Ishikawa (cell line): ENCODE measurements at regions not wholly inside any gene's neighbourhood (a gene's known extent, or its start where the extent isn't known, plus 50 kb on each side); places are given as distances from the start of the nearest gene placed in this dataset.

Source experiments
- CREB1 ChIP-seq: IDR thresholded peaks from 2 replicates; pipeline ENCODE4 v1.6.1; 2012; ENCODE audit warnings: low read depth
- TAF1 ChIP-seq: IDR thresholded peaks from 2 replicates; pipeline ENCODE4 v1.6.1; 2012; ENCODE audit warnings: low read depth, mild to moderate bottlenecking
- ZBTB7A ChIP-seq: IDR thresholded peaks from 2 replicates; pipeline ENCODE4 v1.6.1; 2012; ENCODE audit warnings: low read depth
- TF ChIP-seq, protein P1 (sequence below): IDR thresholded peaks from 2 replicates; pipeline ENCODE4 v1.6.1; 2012

DNA sequence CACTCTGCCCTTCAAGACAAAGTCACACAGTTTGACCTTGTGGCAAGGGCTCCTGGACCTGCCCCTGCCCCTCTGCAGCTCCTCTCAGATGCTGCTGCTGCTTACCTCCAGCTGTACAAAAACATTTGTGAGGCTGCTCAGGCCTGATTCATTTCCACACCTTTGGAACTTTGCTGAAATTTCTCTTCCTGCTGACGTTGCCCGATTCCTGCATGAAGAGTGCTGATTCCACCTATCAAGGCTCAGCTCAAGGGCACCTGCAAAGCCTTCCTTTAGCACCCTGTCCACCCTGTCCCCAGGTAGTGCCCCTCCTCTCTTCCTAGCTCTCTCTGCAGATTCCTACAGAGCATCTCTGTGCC lies 738.3 kb upstream of the HS6ST1 start:
- no peak for TF ChIP-seq TAF1
- TF ChIP-seq, protein P1, sequence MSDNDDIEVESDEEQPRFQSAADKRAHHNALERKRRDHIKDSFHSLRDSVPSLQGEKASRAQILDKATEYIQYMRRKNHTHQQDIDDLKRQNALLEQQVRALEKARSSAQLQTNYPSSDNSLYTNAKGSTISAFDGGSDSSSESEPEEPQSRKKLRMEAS: no peak
- no peak for TF ChIP-seq CREB1
- no peak for TF ChIP-seq ZBTB7A
